ENCODE measurements at regions not wholly inside any gene's neighbourhood (a gene's known extent, or its start where the extent isn't known, plus 50 kb on each side); places are given as distances from the start of the nearest gene placed in this dataset.

DNA sequence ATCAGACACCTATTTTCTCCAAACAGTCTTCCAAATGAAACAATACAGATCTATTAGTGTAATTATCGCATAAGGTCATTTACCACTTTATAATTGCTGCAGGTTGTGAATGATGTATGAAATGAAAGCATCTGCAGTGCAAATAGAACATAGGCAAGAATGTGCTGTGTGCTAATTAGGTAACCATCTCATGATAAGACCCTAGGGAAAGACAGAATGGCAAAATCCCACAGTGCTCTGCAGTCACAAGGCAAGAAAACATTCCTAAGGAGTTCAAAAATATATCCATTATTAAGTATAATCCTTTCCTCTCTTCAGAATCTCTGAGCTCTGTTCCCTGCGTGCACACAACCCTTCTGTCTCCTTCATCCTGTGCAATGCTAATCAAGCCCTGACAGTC, 488.1 kb downstream of the NR4A2 start:
- no peak overlapping the region for H3K4me3 ChIP-seq (ENCODE audit: low read depth, low read length)
- TF ChIP-seq POLR2A (IDR thresholded peaks at IDR 0.05; ENCODE audit: extremely low read depth, insufficient read length) (no peak), MYC (IDR thresholded peaks at IDR 0.05; ENCODE audit: low read depth, low read length) (no peak)
- TF ChIP-seq, protein P1, sequence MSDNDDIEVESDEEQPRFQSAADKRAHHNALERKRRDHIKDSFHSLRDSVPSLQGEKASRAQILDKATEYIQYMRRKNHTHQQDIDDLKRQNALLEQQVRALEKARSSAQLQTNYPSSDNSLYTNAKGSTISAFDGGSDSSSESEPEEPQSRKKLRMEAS (IDR thresholded peaks at IDR 0.05; ENCODE audit: low read depth, low read length): no peak
- TF ChIP-seq, protein P2, sequence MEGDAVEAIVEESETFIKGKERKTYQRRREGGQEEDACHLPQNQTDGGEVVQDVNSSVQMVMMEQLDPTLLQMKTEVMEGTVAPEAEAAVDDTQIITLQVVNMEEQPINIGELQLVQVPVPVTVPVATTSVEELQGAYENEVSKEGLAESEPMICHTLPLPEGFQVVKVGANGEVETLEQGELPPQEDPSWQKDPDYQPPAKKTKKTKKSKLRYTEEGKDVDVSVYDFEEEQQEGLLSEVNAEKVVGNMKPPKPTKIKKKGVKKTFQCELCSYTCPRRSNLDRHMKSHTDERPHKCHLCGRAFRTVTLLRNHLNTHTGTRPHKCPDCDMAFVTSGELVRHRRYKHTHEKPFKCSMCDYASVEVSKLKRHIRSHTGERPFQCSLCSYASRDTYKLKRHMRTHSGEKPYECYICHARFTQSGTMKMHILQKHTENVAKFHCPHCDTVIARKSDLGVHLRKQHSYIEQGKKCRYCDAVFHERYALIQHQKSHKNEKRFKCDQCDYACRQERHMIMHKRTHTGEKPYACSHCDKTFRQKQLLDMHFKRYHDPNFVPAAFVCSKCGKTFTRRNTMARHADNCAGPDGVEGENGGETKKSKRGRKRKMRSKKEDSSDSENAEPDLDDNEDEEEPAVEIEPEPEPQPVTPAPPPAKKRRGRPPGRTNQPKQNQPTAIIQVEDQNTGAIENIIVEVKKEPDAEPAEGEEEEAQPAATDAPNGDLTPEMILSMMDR (IDR thresholded peaks at IDR 0.05; ENCODE audit: low read depth, low read length): no peak
- DNase-seq (ENCODE audit: low read depth): no peak

DNA sequence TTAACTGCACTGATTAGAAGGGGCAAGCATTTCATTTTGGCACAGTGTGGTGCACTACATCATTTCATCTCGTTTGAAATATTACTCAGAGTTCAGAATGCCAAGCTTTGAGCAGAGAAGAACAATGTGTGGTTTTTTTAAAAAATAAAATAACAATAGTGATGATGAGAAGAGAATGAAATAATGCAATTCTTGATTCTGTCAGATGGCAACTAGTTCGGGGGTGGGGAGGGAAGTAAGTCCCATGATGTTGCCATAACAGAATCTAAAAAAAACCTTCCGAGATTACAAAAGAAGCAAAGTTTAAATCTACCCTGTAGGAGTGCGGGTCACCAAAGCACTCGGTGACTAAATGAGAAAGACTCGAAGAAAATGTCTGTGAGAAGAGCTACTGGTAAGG, 490.4 kb downstream of the NR4A2 start:
- DNase-seq (ENCODE audit: low read depth): no peak
- no peak overlapping the region for H3K4me3 ChIP-seq (ENCODE audit: low read depth, low read length)
- TF ChIP-seq, protein P1 (IDR thresholded peaks at IDR 0.05; ENCODE audit: low read depth, low read length): no peak
- TF ChIP-seq, protein P2 (IDR thresholded peaks at IDR 0.05; ENCODE audit: low read depth, low read length): no peak
- TF ChIP-seq POLR2A (IDR thresholded peaks at IDR 0.05; ENCODE audit: extremely low read depth, insufficient read length) (no peak), MYC (IDR thresholded peaks at IDR 0.05; ENCODE audit: low read depth, low read length) (no peak)

DNA sequence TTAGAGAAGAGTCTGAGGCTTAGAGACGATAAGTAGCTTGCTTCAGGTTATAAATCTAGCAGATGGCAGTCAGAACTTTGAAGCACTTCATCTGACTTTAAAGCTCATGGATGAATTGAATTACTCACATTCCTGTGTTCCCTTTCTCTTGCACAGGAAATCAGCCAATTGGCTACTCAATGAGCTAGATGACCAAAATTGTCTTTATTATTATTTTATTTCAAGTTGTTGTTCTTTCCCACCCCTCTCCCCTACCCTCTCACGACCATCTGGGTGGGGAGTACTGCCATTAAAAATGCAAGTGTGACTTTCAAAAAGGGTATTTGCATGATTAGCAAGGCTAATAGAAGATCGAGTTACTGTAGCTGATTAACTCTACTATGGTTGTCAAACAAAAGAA, 491.1 kb downstream of the NR4A2 start:
- DNase-seq (ENCODE audit: low read depth): no peak
- H3K4me3 ChIP-seq (ENCODE audit: low read depth, low read length): no peak overlapping the region
- TF ChIP-seq, protein P2 (IDR thresholded peaks at IDR 0.05; ENCODE audit: low read depth, low read length): no peak
- TF ChIP-seq, protein P1 (IDR thresholded peaks at IDR 0.05; ENCODE audit: low read depth, low read length): no peak
- no peak for TF ChIP-seq MYC (IDR thresholded peaks at IDR 0.05; ENCODE audit: low read depth, low read length)
- TF ChIP-seq POLR2A (IDR thresholded peaks at IDR 0.05; ENCODE audit: extremely low read depth, insufficient read length): no peak

DNA sequence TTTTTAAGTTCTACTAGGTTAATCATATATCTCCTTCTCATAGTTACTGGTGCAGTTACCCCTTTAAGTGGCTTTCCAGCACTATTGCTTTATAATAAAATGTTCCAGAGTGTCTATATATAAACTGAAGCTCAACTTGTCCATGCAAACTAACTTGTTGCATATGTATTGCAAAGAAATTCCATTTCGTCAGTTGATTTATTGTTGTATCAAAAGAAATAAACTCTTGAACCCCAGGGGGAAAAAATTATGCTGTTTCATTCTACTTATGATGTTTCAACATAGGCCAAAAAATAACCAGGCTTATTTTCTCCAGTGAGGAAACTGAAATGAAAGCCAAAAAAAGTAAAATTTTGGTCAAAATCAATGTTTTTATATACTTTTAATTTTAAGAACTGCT, 491.9 kb downstream of the NR4A2 start:
- TF ChIP-seq MYC (IDR thresholded peaks at IDR 0.05; ENCODE audit: low read depth, low read length) (no peak), POLR2A (IDR thresholded peaks at IDR 0.05; ENCODE audit: extremely low read depth, insufficient read length) (no peak)
- TF ChIP-seq, protein P2 (IDR thresholded peaks at IDR 0.05; ENCODE audit: low read depth, low read length): no peak
- TF ChIP-seq, protein P1 (IDR thresholded peaks at IDR 0.05; ENCODE audit: low read depth, low read length): no peak
- DNase-seq (ENCODE audit: low read depth): no peak
- no peak overlapping the region for H3K4me3 ChIP-seq (ENCODE audit: low read depth, low read length)

DNA sequence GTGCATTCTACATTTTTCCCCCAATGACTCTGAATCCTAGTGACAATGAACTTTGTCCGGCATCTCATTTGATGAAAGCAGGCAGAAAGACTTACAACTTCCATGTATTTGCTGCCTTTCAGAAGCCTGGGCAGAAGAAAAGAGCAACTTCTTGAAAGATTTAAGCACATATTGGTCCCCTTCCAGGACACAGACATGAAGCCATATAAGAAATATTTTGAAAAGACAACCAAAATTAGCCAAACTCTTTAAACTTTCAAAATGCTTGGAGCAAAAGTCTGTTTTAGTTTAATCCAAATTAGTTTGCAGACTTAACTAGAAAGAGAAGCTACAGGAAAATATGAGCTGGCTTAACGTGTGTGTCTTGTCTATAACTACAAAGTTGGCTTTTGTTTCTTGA, 492.5 kb downstream of the NR4A2 start:
- TF ChIP-seq, protein P1 (IDR thresholded peaks at IDR 0.05; ENCODE audit: low read depth, low read length): no peak
- no peak for TF ChIP-seq POLR2A (IDR thresholded peaks at IDR 0.05; ENCODE audit: extremely low read depth, insufficient read length)
- TF ChIP-seq, protein P2 (IDR thresholded peaks at IDR 0.05; ENCODE audit: low read depth, low read length): no peak
- no peak for TF ChIP-seq MYC (IDR thresholded peaks at IDR 0.05; ENCODE audit: low read depth, low read length)
- no peak for DNase-seq (ENCODE audit: low read depth)
- H3K4me3 ChIP-seq (ENCODE audit: low read depth, low read length): no peak overlapping the region

DNA sequence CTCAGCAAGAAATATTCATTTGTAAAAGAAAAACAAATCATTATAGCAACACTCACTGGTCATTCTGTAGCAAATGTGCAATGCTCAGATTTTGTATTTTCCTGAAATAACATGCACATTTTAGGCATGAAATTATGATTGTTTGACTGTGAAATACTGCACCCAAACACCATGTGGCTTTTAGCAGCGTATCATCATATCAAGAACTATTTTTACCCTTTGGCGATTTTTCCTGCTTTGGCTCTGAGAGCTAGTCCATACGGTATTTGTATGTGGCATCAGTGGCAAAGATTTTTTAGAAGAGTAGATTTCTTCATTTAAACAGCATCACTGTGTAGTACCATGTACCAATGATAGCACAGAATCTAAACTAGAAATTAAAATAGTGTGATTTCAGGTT, 493.1 kb downstream of the NR4A2 start:
- no peak overlapping the region for H3K4me3 ChIP-seq (ENCODE audit: low read depth, low read length)
- DNase-seq (ENCODE audit: low read depth): no peak
- no peak for TF ChIP-seq POLR2A (IDR thresholded peaks at IDR 0.05; ENCODE audit: extremely low read depth, insufficient read length)
- TF ChIP-seq, protein P2 (IDR thresholded peaks at IDR 0.05; ENCODE audit: low read depth, low read length): no peak
- TF ChIP-seq, protein P1 (IDR thresholded peaks at IDR 0.05; ENCODE audit: low read depth, low read length): no peak
- TF ChIP-seq MYC (IDR thresholded peaks at IDR 0.05; ENCODE audit: low read depth, low read length): no peak

All from NB4 (cell line).